ENCODE measurements at regions not wholly inside any gene's neighbourhood (a gene's known extent, or its start where the extent isn't known, plus 50 kb on each side); places are given as distances from the start of the nearest gene placed in this dataset.

- TF ChIP-seq CTCF (IDR thresholded peaks at IDR 0.05) (no peak), ZFX (IDR thresholded peaks at IDR 0.05; ENCODE audit: borderline replicate concordance) (no peak)
These were observed 107.3 kb upstream of the ADGRL4 start for GRCh38 chr1:79113836-79114235.
